MV-4-11 (cell line): ENCODE measurements at regions not wholly inside any gene's neighbourhood (a gene's known extent, or its start where the extent isn't known, plus 50 kb on each side); places are given as distances from the start of the nearest gene placed in this dataset.

Experiments used
- DNase-seq: peaks from one replicate; lab custom pipeline; 2025; lab: John Stamatoyannopoulos, UW

GRCh38 chr1:55326496-55327243 lies 111.5 kb upstream of the USP24 start:
- no peak for DNase-seq

GRCh38 chr1:55323760-55324159 lies 108.6 kb upstream of the USP24 start:
- no peak for DNase-seq

- DNase-seq, result no peak
Measured at GRCh38 chr1:55322842-55323241, 107.7 kb upstream of the USP24 start.

- no peak for DNase-seq
Measured at GRCh38 chr1:55321942-55322341, 106.8 kb upstream of the USP24 start.

- no peak for DNase-seq
Measured at GRCh38 chr1:55320891-55321290, 105.7 kb upstream of the USP24 start.

- peak; percentile 89 for DNase-seq
Measured at GRCh38 chr1:55318116-55318817, 103.1 kb upstream of the USP24 start.

GRCh38 chr1:55317673-55318072 lies 102.5 kb upstream of the USP24 start:
- DNase-seq, result no peak

GRCh38 chr1:55316947-55317662 lies 101.9 kb upstream of the USP24 start:
- no peak for DNase-seq

GRCh38 chr1:55316502-55316901 lies 101.3 kb upstream of the USP24 start:
- no peak for DNase-seq

GRCh38 chr1:55315552-55315951 lies 100.4 kb upstream of the USP24 start:
- DNase-seq, result no peak

- no peak for DNase-seq
Measured at GRCh38 chr1:55314740-55315139, 99.6 kb upstream of the USP24 start.

GRCh38 chr1:55313903-55314302 lies 98.7 kb upstream of the USP24 start:
- no peak for DNase-seq

- DNase-seq, result no peak
Measured at GRCh38 chr1:55311979-55312378, 96.8 kb upstream of the USP24 start.

GRCh38 chr1:55311057-55311641 lies 96.0 kb upstream of the USP24 start:
- DNase-seq, result no peak

- no peak for DNase-seq
Measured at GRCh38 chr1:55310505-55310971, 95.4 kb upstream of the USP24 start.

GRCh38 chr1:55309786-55310504 lies 94.8 kb upstream of the USP24 start:
- DNase-seq, result no peak

- peak; percentile 75 for DNase-seq
Measured at GRCh38 chr1:55309053-55309452, 93.9 kb upstream of the USP24 start.

GRCh38 chr1:55305735-55306134 lies 90.6 kb upstream of the USP24 start:
- no peak for DNase-seq

- DNase-seq, result no peak
Measured at GRCh38 chr1:55304229-55304740, 89.1 kb upstream of the USP24 start.

GRCh38 chr1:55302972-55303371 lies 87.8 kb upstream of the USP24 start:
- DNase-seq, result no peak

GRCh38 chr1:55301912-55302311 lies 86.7 kb upstream of the USP24 start:
- DNase-seq, result no peak

GRCh38 chr1:55300975-55301374 lies 85.8 kb upstream of the USP24 start:
- DNase-seq, result no peak
